Myocyte (in vitro differentiated cells): ENCODE measurements at regions not wholly inside any gene's neighbourhood (a gene's known extent, or its start where the extent isn't known, plus 50 kb on each side); places are given as distances from the start of the nearest gene placed in this dataset.

ENCODE experiments used
- DNase-seq: peaks from one replicate; pipeline ENCODE4 v3.0.0-alpha.2; 2012; ENCODE audit warnings: low read depth

GRCh38 chr1:195450794-195451193 is 1157.4 kb downstream of the KCNT2 start:
- DNase-seq = no peak

DNA sequence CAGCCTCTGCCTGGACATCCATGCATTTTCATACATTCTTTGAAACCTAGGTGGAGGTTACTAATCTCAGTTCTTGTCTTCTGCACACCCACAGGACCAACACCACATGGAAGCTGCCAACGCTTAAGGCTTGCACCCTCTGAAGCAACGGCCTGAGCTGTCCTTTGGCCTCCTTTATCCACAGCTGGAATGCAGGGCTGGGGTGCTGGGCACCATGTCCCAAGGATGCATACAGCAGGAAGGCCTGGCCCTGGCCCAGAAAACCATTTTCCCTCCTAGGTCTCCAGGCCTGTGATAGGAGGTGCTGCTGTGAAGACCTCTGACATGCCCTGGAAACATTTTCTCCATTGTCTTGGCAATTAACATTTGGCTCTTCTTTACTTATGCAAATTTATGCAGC is 1168.6 kb downstream of the KCNT2 start:
- DNase-seq = no peak

DNA sequence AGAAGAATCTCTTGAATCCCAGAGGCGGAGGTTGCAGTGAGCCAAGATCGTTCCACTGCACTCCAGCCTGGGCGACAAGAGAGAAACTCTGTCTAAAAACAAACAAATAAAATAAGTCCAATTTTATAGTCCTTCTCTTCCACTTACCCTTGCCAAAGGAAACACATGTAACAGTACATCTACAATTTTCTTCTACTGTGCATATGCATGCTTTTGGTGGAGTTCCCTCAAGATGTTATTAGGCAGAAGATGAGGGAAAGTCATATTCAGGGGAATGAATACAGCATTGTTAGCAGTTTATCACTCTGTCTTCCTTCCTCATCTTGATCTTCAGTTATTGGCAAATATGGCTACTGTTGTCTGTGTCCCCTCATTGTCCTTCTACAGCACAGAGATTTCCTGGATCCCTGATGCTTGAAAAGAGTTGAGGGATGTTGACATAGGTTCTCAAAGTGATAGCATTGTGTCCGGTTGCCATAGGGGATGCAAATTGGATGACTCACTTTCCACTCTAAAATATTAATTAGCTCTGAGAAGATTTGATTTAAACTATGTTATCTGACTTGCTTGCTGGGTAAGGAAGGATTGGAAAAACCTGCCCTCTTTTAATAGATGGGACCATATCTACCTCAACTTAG is 1173.6 kb downstream of the KCNT2 start:
- no peak for DNase-seq

- no peak for DNase-seq
Observed at GRCh38 chr1:195430826-195431225, 1177.4 kb downstream of the KCNT2 start.

- DNase-seq = no peak
Observed at GRCh38 chr1:195428927-195429326, 1179.3 kb downstream of the KCNT2 start.

GRCh38 chr1:195415584-195415983 is 1192.7 kb downstream of the KCNT2 start:
- no peak for DNase-seq

GRCh38 chr1:195394567-195394966 is 1213.7 kb downstream of the KCNT2 start:
- DNase-seq = no peak

DNA sequence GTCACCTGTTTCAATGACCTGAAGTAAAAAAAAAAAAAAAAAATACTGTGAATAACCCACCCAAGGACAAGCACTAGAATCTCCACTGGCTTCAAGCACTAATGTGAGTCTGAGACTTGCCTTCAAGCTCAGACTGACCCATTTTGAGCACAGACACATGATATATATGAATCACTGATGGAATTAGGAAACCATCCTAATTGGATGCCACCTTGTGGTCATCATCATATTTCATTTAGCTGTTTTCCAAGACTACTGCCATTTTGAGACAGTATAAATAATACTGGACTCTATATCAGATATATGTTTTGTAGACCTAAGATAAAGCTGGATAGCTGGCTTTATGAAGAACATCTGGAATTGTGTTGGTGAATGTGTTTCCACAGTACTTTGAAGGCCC is 1232.0 kb downstream of the KCNT2 start:
- no peak for DNase-seq

DNA sequence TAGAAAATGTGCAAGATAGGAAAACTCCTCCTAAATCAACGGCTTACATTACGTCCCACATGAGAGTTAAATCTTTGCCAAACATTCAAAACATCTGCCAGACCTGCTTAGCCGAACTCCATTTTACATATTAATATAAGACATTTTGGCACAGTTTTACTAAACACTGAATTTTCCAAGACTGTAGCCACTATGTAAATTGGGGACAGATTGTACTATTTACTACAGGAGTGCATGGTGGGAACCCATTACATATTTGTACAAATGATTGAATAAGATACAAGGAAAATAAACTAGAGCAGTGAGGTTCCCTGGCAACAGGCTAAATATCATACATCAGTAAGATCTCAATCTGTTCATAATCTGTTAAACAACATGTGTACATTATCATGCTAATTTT is 1234.4 kb downstream of the KCNT2 start:
- DNase-seq = no peak

DNA sequence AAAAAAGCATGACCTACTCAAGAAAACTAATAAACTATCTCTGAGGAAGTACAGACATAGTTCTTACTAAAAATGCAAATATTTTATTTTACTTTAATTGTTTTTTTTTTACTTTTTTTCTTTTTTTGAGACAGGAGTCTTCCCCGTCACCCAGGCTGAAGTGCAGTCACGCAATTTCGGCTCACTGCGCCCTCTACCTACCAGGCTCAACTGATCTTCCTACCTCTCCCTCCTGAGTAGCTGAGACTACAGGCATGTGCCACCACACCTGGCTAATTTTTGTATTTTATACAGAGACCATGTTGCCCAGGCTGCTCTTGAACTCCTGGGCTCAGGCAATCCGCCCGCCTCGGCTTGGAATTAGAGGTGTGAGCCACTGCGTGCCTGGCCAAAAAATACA is 1263.1 kb downstream of the KCNT2 start:
- no peak for DNase-seq

DNA sequence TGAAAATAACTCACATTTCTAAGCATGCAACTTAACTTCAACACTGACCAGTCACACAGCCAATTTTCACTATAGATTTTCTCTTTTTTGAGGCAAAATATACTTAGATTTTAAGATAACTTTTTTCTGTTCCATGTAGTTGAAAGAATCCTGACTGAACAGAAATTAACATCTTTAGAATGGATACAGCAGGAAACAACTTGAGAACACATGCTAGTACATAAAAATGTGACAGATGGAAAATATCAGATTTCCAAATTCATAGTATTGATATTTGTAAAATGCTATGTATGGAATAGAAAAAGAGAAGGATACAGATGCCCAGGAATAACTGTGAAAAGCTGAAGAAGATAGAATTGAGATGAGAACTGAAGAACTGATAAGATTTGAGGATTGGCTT is 1270.6 kb downstream of the KCNT2 start:
- DNase-seq = no peak

DNA sequence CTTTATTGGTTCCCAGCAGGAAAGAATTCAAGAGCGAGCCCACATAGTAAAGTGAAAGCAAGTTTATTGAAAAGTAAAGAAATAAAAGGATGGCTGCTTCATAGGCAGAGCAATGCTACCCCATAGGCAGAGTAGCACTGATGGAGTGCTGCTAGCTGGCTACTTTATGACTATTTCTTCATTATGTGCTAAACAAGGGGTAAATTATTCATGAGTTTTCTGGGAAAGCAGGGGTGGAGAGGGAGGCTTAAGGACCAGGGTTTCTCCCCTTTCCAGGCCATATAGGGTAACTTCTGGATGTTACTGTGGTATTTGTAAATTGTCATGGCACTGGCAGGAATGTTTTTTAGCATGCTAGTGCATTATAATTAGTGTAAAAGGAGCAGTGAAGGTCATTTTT is 1271.4 kb downstream of the KCNT2 start:
- DNase-seq = no peak

DNA sequence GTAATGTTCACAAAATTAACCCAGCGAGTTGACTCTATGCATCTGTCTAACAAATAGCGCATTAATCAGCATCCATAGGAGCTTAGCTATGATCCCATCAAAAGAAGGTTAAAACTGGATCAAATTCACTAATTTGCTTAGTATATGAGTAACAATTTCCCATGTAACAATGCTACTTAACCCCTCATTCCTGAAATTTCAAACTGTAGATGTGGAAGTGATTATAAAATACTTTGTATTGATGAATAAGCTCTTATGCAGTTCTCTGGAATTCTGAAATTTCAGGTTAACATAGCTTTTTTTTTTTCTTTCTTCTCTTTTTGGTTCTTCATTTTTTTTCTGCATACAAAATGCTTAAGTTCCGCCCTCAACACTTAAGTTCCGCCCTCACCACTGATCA is 1272.7 kb downstream of the KCNT2 start:
- DNase-seq = no peak

DNA sequence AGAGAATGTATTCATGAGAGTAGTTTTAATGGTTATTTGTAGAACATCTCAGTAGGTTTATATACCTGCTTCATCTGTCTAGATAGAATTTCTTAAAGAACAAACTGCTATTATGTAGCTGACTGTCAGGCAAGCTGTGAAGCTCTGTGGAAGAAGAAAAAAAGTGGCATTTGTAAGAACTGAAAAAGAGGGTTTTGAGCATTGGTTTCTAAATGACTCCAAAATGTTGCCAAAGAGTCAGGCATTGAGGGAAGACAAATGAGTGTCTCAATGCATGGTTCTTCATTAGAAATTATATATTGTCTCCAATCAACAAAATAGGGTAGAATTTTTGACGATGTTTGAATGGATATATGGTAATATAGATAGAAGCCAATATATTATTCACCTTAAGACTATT is 1276.1 kb downstream of the KCNT2 start:
- no peak for DNase-seq

GRCh38 chr1:195328681-195329080 is 1279.6 kb downstream of the KCNT2 start:
- no peak for DNase-seq

- DNase-seq = no peak
Observed at GRCh38 chr1:195328102-195328501, 1280.1 kb downstream of the KCNT2 start.

- no peak for DNase-seq
Observed at GRCh38 chr1:195327361-195327760, 1280.9 kb downstream of the KCNT2 start.

GRCh38 chr1:195326325-195326724 is 1281.9 kb downstream of the KCNT2 start:
- no peak for DNase-seq

DNA sequence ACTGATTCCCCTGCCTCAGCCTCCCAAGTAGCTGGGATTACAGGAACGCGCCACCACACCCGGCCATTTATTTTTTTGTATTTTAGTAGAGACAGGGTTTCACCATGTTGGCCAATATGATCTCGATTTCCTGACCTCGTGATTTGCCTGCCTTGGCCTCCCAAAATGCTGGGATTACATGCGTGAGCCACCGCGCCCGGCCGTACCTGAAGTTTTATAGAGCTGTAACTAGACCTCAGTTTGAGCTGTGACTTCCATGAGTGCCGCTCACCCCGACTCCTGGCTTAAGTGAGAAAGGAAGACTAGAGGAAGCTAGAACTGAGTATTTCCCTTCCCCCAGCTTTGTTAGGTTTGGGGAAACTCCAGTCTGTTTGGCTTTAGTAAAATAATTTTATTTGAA is 1283.1 kb downstream of the KCNT2 start:
- no peak for DNase-seq

- DNase-seq = no peak
Observed at GRCh38 chr1:195306281-195306680, 1302.0 kb downstream of the KCNT2 start.

GRCh38 chr1:195294911-195295310 is 1313.3 kb downstream of the KCNT2 start:
- no peak for DNase-seq

GRCh38 chr1:195278644-195279043 is 1329.6 kb downstream of the KCNT2 start:
- no peak for DNase-seq

DNA sequence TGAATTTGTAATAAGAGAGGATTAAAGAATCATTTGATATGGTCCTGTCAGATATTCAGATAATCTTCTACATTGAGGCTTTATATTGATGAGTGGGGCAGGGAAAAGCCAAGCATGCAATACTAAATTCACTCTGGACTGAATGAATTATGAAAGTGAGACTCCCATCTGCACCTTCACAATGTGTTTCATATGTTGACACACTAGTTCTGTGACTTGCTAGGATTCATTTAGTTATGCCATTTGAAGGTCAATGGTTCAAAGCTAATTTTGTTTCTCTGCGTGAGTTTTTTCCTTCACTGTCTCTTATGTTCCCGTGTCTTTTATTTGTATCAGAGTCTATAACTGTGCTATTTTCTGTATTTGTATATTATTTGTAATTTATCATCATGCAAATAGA is 1332.5 kb downstream of the KCNT2 start:
- no peak for DNase-seq

GRCh38 chr1:195251900-195252299 is 1356.3 kb downstream of the KCNT2 start:
- no peak for DNase-seq
